GM19351 (cell line): ENCODE measurements at regions not wholly inside any gene's neighbourhood (a gene's known extent, or its start where the extent isn't known, plus 50 kb on each side); places are given as distances from the start of the nearest gene placed in this dataset.

Experiments
- ATAC-seq: cut with Tn5 transposase; IDR thresholded peaks from one replicate; pipeline ENCODE4 v1.9.1; 2021; ENCODE audit warnings: mild to moderate bottlenecking, moderate library complexity; ENCODE audit not compliant: unreplicated experiment

DNA sequence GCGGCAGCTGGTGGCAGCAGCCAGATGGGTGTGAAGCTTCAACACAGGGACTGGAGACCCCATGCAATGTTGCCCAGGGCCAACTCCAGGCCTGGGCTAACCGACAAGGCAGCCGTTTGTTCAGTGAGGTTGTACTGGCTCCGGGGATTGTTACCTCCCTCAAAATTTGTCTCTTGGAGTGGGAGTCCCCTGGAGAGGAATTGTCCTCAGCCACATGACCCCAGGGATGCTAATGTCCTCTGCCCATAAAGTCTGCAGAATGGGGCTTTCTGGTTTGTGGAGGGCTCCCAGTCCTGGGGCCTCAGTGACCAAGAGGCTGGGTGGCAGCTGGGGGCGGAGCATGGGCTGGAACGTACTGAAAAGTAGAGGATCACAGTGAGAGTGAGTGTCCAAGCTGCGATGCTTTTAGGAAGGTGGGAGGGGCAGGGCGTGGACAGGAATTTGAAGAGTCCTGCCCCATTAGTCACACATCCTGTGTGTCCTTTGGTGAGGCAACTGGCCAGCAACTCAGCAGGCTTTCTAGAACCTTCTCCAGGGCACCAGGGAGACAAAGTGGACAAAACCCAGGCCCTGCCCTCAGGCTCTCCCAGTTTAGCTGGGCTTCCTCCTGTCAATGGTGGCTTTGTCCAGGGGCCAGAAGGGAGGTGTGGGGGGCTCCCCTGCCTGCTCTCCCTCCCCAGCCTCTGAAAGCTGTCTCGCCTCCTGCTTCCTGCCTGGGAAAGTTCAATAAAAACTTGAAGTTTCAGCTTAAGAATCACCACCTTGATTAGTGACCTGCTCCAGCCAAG, 114.0 kb downstream of the NSG2 start:
- ATAC-seq, result no peak

DNA sequence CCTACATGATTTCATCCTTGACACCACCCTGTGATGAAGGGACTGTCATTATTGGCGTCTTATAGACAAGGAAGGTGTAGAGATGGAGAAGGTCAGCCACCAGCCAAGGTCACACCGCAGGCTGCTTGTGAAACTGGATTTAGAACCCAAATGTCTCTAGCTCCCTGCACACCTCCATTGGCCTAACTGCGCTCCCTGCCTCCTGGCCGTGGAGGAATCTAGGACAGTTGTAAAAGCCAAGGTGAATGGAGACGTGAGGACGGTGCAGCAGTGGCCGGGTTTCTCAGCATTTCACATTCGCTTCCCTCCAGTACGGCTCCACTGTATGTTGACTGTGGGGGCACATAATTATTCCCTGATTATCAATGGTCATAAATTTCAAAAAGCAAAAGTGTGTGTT, 119.9 kb downstream of the NSG2 start:
- no peak for ATAC-seq

DNA sequence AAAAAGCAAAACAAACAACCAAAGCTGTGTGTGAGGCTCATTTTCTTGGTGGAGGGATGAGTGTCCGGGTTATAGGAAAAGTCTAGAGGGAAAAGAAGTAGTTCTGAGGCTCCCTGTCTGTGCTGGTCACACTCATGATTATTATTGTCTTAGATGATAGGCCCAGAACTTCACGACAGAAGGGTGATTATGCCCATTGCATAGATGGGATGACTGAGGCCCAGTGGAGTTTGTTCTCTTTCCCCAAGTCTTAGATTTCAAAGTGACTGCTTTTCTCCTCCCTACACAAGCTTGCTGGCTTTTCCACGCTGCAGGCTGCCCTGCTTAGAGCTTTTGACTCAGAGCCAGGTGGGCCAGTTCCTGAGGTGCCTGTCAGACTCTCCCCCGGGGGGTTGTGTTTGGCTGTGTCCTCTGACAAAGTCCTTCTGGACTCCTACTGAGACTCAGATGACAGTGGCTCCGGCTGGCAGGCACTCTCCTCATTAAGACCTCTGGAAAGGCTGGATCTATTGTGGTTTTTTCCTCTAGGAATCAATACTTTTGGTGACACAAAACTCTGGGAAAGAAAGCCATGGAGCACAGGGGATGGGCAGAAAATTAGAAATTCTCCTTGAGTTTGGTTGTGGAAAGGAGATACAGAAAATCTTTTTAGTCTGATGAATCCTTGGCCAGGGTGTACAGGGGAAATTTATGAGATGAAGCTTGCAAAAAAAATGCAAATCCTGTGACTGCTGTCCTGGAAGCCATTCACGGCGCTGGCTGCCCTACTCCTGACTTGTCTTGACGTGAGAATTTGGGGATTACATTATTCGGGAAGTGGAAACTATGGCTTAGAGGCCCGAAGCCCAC, 120.9 kb downstream of the NSG2 start:
- no peak for ATAC-seq

DNA sequence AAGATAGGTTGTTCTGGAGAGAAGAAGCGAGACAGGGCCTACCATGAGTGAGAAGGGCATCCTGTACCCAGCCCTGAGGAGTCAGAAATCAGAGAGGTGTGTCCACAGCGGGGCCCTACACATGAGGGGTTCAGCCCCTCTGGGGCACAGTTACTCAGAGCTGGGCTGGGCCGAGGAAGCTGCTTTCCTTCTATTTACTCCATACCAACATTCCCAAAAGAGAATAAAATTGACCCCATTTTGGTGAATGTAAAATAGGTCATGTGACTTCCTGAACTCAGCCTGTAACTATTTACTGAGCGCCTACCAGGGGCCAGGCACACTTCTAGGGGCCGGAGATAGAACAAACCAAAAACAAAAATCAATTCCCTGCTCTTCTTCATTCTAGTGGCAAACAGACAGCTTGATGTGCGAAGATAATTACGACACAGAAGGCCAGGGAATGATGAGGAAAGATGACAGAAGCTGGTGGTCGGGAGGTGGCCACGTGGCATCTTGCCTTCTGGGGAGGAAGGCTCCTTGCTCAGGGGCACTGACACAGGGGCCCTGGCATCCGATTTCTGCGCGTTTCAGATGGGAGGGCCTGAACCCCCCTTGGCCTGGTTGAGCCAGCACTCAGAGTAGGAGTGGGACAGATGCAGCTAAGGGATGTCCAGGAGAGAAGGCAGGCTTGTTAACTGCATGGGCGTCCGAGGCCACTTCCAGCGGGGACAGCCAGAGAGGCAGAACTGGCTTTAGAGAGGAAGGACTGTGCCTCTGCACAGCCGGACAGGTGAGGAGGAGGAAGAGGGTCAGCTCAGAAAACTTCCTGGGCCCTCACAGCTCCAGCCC, 121.8 kb downstream of the NSG2 start:
- no peak for ATAC-seq

DNA sequence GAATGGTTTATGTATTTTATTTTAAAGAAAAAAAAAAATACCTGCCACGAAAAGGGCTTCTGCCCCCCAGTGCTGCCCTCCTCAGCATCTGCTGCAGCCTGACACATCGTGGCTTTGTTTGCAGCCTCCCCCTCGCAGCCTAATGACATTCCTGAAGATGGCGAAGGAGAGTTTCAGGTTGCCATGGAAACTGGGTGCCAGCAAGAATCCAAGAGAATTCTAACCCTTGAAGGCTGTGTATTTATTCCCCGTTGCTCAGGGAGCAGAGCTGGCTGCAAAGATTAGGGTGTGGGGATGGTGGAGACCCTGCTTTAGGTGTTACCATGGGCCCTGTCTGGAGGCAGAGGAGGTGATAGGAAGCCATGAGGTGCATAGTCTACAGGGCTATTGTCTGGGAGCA, 126.6 kb downstream of the NSG2 start:
- ATAC-seq, result no peak

DNA sequence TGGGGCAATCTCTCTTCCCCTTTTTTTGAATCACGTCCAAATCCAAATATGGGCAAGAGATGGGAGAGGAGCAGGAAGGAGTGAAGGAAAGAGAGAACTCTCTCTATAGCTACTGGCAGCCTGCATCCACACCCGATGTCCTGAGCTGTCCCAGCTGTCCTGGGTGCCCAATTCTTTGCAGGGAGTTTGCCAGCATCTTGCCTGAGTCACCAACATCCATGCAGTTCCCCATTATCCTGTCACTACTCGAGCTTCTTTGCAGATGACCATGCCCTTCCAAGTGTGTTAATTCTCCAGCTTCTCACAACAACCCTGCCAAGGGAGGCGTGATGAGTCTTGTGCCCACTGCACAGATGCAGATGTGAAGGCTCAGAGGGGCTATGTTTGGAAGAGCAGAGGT, 127.1 kb downstream of the NSG2 start:
- ATAC-seq, result no peak

DNA sequence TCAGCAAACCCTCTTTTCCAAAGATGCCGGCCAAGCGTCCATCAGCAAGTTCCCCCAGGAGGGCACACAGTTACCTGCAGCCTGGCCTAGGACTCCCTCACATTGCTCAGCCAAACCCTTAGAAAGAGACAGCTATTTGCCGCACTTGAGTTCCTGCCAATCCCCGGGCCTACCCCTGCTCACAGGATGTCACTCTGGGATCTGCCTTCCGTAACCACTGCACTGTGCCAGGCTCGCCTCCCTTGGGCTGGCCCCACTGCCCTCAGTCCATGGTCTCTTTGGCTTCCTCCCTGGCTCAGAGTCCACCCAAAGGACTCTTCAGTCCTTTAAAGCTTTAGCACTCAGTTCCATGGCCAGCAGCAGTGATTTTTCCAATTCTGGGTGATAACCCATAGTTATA, 128.3 kb downstream of the NSG2 start:
- no peak for ATAC-seq

DNA sequence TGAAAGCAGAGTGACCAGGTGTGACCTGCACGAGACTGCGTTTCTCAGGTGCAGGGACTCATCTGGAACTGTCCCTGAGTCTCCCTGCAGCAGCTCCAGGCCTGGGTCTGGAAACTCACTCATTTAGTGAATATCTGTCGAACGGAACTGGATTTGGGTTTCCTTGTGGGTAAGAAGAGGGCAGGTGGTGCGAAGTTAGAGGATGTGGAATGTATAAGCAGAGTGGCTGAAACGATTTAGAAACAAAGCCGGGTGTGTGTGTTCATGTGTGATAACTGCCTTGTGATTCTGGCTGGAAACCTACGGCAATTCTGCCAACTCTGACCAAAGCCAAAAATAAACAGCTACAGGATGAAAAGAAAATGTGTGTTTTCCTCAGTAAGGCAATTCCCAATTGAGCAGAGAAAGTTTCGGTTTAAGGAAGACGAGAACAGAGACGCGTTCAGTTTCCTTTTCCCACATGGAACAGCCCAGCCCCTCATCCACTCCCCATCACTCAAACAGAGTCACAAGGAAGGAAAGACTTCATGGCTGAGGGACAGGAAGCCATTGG, 130.3 kb downstream of the NSG2 start:
- ATAC-seq, result no peak

DNA sequence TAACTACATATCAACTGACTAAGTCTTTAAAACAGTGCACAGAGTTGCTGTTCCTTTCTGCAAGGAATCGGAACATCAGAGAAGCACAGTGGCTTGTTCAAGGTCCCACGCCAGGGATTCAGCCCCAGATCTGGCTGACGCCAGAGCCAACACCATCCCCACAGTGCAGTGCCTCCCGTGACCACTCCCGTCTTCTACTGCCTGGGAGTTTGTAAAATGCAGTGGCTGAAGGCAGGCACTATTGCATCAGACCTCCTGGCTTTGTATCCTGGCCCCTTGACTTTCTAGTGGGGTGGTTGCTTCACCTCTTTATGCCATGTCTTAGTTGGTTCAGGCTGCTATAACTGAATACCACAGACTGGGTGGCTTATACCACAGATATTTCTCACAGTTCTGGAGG, 131.0 kb downstream of the NSG2 start:
- no peak for ATAC-seq

DNA sequence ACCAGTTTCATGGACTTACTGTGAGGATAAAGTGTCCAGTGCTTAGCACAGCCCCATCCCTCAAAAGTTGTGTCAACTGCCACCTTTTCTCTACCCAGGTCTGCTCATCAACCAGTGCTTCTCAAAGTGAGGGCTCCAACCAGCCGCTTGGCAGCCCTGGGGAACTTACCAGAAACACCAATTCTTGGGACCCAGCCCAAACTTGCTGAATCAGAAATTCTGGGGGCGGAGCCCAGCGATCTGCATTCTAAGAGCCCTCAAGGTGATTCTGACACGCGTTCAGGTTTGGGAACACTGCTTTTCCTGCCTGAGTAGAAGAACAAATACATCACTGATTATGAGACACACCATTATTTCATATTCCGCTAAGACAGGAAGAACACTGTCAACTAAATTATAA, 132.0 kb downstream of the NSG2 start:
- ATAC-seq, result no peak

DNA sequence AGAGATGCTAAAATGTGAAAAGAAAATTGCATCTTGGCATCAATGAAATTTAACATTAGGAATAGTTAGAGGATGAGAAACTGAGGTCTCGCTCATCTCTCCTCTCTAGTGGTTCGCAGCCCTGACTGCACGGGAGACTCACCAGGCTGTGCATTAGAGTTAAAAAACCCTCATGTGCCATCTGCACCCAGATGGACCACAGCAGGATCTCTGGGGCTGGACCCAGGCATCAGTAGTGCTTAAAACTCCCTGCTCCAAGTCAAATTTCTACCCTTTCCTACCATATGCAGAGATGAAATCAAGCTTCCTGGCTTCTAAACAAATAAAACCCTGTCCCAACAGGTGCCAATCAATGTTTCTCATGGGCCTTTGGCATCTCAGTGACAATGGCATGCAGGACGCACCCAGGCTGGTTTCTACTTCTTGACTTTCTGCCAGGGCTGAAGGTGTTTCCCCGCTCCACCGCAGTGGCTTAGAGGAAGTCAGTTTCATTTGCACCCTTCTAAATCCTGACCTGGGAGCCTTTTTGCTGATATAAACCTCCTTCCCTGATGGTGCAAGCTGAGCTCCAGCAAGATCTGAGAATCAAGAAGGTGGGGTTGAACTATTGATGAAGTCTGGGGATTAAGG, 132.6 kb downstream of the NSG2 start:
- no peak for ATAC-seq

DNA sequence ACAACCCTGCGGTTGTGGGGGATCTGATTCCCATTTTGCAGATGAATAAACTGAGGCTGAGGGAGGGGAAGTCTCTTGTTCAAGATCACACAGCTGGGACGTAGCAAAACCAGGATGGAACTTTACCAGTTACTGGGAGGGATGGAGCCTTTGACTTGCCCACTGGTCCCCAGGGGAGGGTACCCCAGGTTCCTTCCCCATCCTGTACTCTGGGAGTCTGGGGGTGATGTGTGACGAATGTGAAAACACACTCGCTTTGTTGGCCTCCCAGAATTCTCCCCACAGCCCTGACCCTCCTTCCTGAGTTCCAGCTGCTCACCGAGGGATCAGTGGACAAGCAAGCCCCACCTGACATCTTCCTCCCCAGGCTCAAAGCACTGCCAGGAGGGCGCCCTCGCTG, 135.1 kb downstream of the NSG2 start:
- ATAC-seq, result no peak

DNA sequence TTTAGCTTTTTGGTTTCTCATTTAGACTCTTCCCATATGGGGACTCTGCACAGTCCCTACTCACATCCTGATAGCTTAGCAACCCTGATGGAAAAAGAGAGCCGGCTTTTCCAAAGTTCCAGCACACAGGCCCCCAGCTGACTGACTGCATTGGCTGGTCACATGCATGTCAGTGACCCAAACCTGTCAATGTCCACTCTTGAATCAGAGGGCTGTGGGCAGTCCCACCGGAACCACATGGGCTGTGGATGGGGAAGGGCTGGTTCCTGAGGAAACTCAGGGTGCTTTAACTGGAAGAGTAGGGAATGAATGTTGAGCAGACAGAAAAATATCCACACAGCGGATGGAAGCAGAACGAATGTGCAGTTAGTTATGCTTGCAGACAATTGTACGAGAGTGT, 136.6 kb downstream of the NSG2 start:
- no peak for ATAC-seq

DNA sequence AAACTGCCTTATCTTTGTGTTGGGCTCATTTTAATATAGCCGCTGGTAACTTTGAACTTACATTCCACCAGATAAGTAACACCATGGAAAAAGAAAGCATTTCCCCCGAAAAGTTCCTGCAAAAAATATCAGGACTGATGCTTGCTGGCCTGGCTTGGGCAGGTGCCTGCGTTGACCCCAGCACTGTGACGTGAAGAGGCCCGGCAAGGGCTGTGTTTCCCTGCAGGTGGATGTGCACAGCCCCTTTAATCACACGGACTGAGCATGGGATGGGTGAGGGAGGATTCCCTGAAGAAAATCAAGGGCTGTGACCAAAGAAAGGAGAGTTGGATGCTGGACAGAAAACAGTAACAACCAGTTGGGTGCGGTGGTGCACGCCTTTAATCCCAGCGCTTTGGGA, 138.2 kb downstream of the NSG2 start:
- no peak for ATAC-seq

DNA sequence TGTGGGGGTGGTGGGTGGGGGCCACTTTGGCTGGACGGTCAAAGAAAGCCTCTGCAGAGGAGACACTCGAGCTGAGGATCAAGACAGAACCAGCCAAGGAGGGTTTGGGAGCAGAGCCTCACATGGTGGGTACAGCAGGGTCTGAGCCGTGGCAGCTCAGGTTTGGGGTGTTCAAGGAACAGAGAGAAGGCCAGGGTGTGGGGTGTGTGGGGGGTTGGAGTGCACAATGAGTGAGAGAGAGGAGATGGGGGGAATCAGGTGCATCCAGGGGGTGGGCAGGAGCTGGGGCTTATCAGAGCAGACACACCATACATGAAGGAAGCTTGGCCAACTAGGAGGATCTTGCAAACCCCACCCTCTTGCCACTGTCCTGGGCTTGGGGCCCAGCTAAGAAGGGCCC, 140.0 kb downstream of the NSG2 start:
- no peak for ATAC-seq

DNA sequence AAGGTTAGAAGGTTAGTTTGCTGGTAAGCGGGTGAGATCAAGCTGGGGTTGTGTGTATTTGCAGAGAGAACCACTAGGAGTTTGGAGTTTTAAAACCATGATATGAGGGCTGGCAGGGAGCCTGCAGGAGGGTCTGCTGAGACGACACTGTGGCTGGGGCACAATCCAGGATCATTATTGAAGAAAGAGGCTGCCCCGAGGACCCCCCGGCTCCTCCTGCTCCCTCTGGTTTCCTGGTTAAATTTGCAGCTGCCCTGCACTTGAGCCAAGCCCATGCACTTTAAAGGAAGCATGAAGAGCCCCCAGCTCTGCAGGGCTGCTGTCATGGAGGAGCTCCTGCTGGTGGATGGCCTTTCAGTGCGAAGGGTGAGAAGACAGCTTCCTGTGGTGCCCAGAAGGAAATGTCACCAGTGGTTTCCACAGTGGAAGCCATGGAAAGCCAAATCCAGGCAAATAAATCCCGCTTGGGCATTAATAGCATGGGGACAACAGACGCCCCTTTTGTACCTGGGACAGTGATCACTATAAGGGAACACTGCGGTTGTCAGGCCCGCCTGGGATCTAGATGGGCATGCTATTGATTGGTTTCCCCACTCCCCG, 140.7 kb downstream of the NSG2 start:
- ATAC-seq, result no peak

DNA sequence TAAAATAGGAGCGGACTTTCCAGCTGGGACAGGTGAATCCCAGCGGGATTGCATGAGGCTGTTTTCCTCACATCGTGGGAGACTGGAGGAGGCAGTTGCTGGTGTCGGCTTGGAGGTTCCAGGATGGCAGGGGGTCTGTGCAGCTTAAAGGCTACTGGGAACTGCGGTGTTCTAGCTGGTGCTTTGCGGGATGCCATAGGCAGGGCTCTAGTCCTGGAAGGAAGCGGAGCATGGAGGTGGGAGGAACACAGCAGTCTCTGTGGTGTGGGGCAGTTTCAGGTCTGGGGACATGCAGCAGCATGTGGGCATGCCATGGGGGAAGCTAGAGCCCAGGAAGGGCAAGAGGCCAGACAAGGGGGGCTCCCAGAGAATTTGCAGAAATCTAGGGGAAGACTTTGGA, 141.5 kb downstream of the NSG2 start:
- ATAC-seq, result no peak

DNA sequence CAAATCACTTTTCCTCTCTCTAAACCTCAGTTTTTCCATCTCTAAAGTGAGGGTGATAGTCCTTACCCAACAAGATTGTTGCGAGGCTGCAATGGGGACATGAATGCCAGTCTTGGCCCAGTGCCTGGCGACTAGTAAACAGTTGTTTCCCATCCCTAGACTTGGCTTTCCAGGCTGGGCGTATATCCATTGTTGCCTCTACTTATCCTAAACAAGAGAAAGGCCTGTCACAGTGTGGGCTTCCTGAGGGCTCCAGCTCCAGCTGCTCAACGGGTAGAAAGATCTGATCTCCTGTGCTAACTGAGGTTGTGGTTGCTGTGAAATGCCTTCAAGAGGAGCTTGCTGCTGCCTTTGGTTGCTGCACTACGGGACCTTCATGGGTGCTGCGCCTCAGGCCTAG, 142.0 kb downstream of the NSG2 start:
- no peak for ATAC-seq

DNA sequence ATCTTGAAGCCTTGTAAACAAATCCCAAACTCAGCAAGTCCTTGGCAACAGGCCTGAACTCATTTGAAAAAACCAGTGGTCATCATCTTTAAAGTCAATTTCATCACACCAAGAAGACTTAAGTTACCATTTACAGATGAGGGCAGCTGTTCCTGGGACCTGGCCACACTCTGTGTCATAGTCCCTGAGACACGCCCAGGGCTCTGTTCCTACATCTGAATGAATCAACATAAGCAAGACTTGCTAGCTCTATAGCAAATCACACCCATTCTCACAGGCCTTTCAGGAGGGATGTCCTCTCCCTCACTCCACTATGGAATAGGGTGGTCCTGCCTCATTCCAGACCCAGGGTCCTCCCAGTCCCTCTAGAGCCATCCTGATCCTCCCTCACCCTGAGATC, 142.8 kb downstream of the NSG2 start:
- ATAC-seq, result no peak
